Lung (tissue), 11 donors: ENCODE measurements at regions not wholly inside any gene's neighbourhood (a gene's known extent, or its start where the extent isn't known, plus 50 kb on each side); places are given as distances from the start of the nearest gene placed in this dataset.

Source experiments
- ATAC-seq: fragments of 200-7000 bp; cut with Tn5 transposase; one replicate; pipeline ENCODE4 v1.9.1; 2020; ENCODE audit warnings: moderate number of reproducible peaks; ENCODE audit not compliant: insufficient read depth, low FRiP score
- DNase-seq, 3 donors: peaks; one replicate each; pipeline ENCODE4 v3.0.0-alpha.2; 2013 to 2017
- H3K27ac ChIP-seq, 2 donors: one replicate each; pipeline ENCODE4 v1.5.1; 2013; ENCODE audit warnings: mild to moderate bottlenecking in 2 of 2, moderate library complexity in 2 of 2, control low read depth in 1 of 2, inconsistent platforms in 1 of 2, low read depth in 1 of 2, low read length in 1 of 2
- H3K27me3 ChIP-seq, 3 donors: one replicate each; pipeline ENCODE4 v1.5.1; 2013; ENCODE audit warnings: low read length in 2 of 3; ENCODE audit not compliant: control insufficient read depth in 3 of 3, insufficient read depth in 3 of 3
- H3K36me3 ChIP-seq, 4 donors: one replicate each; pipeline ENCODE4 v1.5.1; 2013; ENCODE audit warnings: low read length in 4 of 4, mild to moderate bottlenecking in 1 of 4, moderate library complexity in 1 of 4; ENCODE audit not compliant: control insufficient read depth in 4 of 4, insufficient read depth in 4 of 4
- H3K4me1 ChIP-seq, 5 donors: one replicate each; pipeline ENCODE4 v1.5.1; 2013; ENCODE audit warnings: low read length in 5 of 5, mild to moderate bottlenecking in 2 of 5, moderate library complexity in 1 of 5; ENCODE audit not compliant: control insufficient read depth in 5 of 5, insufficient read depth in 5 of 5
- H3K4me3 ChIP-seq: one replicate; pipeline ENCODE4 v1.5.1; 2013; ENCODE audit warnings: mild to moderate bottlenecking, control low read depth, moderate library complexity
- H3K9ac ChIP-seq, 2 donors: one replicate each; pipeline ENCODE4 v1.5.1; 2013; ENCODE audit warnings: low read length in 2 of 2, control low read depth in 1 of 2; ENCODE audit not compliant: insufficient read depth in 1 of 2
- H3K9me3 ChIP-seq, 4 donors: one replicate each; pipeline ENCODE4 v1.5.1; 2013; ENCODE audit warnings: low read length in 3 of 4, mild to moderate bottlenecking in 1 of 4, moderate library complexity in 1 of 4; ENCODE audit not compliant: control insufficient read depth in 4 of 4, insufficient read depth in 3 of 4
- WGBS, 2 donors: extraction: QIAGEN DNeasy Blood & Tissue Kit; methylation state at CpG; one replicate each; pipeline ENCODE4 v1.1.7; 2013; 5-methylcytosine and 5-hydroxymethylcytosine counted together
- TF ChIP-seq, protein P1 (sequence below): IDR thresholded peaks from 2 replicates; pipeline ENCODE4 v1.5.1; 2012; ENCODE audit warnings: mild to moderate bottlenecking; ENCODE audit errors: control extremely low read depth, extremely low read depth
- donor health status: control.
- donor health status: control.
- donor health status: Bipolar disorder and iron deficiency.
- donor health status: healthy.
- donor health status: DM: yes; HTN: yes; CAD: no.

DNA sequence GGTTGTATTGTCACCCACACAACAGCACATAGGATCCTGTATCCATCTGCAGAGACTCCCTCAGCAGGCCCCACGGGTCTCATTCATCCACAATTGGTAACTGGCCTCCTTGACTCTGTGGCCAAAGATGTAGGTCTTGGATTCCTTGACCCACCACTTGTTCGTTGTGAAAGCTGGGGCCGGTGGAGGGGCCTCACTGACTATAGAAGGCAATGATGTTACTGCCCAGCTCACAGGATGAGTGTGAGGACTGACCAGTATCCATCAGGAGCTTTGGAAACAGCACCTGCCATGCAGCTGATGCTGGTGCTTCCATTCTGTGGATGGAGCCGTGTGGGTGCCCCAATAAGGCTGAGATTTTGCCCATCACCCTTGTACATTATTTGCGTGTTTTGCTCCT is 615.7 kb downstream of the BRD1 start:
- Histone ChIP-seq H3K27me3 (no peaks in the 10 kb centered on the region), H3K9ac (no peak overlapping the region), H3K4me1 (peaks cover 0 to 6% (median 0%) of the 10 kb centered on the region in 5 donors), H3K4me3 (no peak overlapping the region), H3K9me3 (peaks cover 0 to 6% (median 0%) of the 10 kb centered on the region in 4 donors), H3K27ac (no peak overlapping the region), H3K36me3 (no peaks in the 10 kb centered on the region)
- DNase-seq (no peak), ATAC-seq (no peak)
- WGBS, 2 donors, result 77 to 80% methylated on average over 5 of the region's 5 CpGs
- TF ChIP-seq, protein P1, sequence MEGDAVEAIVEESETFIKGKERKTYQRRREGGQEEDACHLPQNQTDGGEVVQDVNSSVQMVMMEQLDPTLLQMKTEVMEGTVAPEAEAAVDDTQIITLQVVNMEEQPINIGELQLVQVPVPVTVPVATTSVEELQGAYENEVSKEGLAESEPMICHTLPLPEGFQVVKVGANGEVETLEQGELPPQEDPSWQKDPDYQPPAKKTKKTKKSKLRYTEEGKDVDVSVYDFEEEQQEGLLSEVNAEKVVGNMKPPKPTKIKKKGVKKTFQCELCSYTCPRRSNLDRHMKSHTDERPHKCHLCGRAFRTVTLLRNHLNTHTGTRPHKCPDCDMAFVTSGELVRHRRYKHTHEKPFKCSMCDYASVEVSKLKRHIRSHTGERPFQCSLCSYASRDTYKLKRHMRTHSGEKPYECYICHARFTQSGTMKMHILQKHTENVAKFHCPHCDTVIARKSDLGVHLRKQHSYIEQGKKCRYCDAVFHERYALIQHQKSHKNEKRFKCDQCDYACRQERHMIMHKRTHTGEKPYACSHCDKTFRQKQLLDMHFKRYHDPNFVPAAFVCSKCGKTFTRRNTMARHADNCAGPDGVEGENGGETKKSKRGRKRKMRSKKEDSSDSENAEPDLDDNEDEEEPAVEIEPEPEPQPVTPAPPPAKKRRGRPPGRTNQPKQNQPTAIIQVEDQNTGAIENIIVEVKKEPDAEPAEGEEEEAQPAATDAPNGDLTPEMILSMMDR, result no peak

DNA sequence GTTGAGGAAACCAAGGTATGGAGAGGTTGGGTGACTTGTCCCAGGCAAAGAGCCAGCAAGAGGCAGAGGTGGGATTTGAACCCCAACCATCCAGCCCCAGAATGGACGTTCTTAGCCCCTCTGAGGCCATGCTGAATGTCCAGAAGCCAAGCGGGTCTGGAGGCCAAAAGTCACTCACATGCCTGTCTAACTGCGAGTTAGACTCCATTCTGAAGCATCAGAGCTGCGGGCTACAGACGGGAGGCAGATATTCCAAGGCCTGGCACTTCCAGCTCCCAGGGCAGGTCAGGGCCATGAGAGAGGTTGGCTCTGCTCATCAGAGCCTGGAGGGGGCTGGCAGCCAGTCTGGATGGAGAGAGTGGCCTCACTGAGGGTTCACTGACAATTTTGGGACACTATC is 616.5 kb downstream of the BRD1 start:
- H3K27ac ChIP-seq, result no peak overlapping the region
- peaks cover 0 to 6% (median 0%) of the 10 kb centered on the region in 4 donors for H3K9me3 ChIP-seq
- DNase-seq (no peak), ATAC-seq (no peak)
- H3K36me3 ChIP-seq, result no peaks in the 10 kb centered on the region
- H3K27me3 ChIP-seq, result no peaks in the 10 kb centered on the region
- H3K4me1 ChIP-seq, result peaks cover 0 to 6% (median 0%) of the 10 kb centered on the region in 5 donors
- no peak overlapping the region for H3K4me3 ChIP-seq
- H3K9ac ChIP-seq, result no peak overlapping the region
- WGBS, 2 donors, result 81 to 88% methylated on average over 5 of the region's 5 CpGs
- TF ChIP-seq, protein P1, result no peak

DNA sequence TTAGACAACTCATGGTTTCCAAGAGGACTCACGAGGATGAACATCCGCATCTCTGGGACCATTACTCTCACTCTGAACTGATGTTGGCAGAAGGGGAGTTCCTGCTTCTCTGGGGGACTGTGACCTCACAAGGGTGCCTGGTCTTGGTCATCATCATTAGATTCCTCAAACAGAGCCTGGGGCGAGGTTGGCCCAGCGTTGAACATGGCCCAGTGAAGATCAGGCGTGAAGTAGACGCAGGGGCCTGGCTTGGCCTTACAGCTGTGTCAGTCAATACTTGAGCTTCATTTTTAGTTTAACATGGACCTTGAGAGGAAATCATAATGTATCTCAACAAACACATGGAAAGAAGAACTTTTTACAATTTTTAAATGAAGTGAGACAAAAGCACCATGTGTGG is 617.1 kb downstream of the BRD1 start:
- no peak overlapping the region for H3K9ac ChIP-seq
- no peak overlapping the region for H3K4me3 ChIP-seq
- DNase-seq (no peak), ATAC-seq (no peak)
- no peaks in the 10 kb centered on the region for H3K36me3 ChIP-seq
- no peaks in the 10 kb centered on the region for H3K27me3 ChIP-seq
- peaks cover 0 to 6% (median 0%) of the 10 kb centered on the region in 5 donors for H3K4me1 ChIP-seq
- WGBS, 2 donors, result 94 to 95% methylated on average over 6 of the region's 6 CpGs
- TF ChIP-seq, protein P1, result no peak
- no peak overlapping the region for H3K27ac ChIP-seq
- peaks cover 0 to 6% (median 0%) of the 10 kb centered on the region in 4 donors for H3K9me3 ChIP-seq
